GM12892 (cell line): ENCODE measurements at regions not wholly inside any gene's neighbourhood (a gene's known extent, or its start where the extent isn't known, plus 50 kb on each side); places are given as distances from the start of the nearest gene placed in this dataset.

Experiments used
- DNase-seq: peaks from one replicate; pipeline ENCODE4 v3.0.0; 2011; ENCODE audit not compliant: insufficient read length
- FAIRE-seq: peaks from 2 replicates; lab custom pipeline; 2011; peaks lifted over from hg19 to GRCh38; lab: Jason Lieb, UNC
- POLR2A ChIP-seq: IDR thresholded peaks from 2 replicates; pipeline ENCODE4 v1.6.1; 2011; ENCODE audit warnings: low read depth, low read length, control low read depth
- POLR2AphosphoS5 ChIP-seq: IDR thresholded peaks from 2 replicates; pipeline ENCODE4 v1.6.1; 2011; ENCODE audit warnings: low read depth, low read length, control low read depth
- TAF1 ChIP-seq: IDR thresholded peaks from 2 replicates; pipeline ENCODE4 v1.6.1; 2011; ENCODE audit warnings: low read depth, mild to moderate bottlenecking, control low read depth, low read length, borderline replicate concordance

DNA sequence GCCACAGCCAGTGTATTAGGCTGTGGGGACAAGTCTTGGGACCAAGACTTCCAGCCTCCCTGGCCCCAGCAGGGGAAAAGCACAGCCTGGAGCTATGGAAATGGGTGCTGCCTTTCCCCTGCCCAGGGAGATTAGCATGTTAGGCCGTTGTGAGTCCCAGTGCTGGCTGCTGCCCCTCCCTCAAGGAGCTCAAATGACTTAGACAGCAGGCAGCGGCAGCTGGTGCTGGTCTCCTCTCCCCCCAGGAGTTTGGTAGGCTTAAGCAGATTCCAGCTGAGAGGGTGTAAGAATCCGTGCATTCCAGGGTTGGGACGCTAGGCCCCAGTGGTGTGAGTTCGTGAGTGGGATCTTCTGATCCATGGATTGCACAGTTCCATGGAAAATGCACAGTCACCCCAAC, 301.5 kb upstream of the PHF14 start:
- TF ChIP-seq POLR2AphosphoS5, result no peak
- no peak for TF ChIP-seq POLR2A
- FAIRE-seq (no peak), DNase-seq (no peak)

DNA sequence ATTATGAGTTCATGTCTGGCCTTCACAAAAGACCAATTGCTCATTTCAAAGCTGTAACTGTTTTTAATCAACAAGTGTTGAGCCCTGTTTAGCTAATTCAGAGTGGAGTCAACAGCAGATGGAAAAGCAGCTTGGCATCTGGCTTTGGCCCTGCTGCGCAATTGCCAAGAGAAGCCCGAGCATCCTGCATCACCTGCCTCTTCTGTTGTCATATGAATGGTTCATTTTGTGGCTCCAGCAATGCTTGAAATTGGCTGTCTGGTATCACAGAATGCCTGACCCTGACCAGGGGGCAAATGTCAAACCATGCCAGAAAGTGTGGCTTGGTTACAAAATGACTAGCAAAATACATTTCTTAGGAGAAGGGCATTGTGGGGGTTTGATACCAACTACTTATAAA, 296.5 kb upstream of the PHF14 start:
- TF ChIP-seq POLR2AphosphoS5, result no peak
- TF ChIP-seq TAF1, result no peak
- DNase-seq, result no peak
- no peak for FAIRE-seq

DNA sequence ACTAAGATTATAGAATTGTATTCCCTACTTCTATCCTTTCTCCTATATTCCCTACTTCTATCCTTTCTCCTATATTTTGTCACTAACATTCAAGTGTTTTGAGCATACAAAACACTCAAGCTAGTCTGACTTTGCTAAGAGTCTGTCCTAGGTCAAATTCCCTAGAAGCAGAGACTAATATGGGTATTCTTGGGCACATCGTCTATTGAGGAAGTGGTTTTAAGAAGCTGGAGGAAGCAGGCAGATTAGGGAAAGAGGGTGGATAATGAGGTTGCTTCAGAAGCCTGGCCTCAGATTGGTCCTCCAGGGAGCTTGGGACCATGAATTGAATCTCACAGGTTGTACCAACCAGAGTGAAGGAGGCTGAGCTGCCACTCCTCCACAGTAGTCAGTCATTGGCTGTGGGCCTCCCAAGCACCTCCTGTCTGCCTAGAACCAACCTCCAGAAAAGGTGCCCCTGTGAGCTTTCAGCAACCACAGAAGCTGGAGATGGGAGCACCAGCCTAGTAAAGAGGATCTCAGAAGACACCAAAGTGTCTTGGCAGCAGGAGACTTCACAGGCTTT, 295.9 kb upstream of the PHF14 start:
- FAIRE-seq (no peak), DNase-seq (no peak)
- no peak for TF ChIP-seq POLR2AphosphoS5

DNA sequence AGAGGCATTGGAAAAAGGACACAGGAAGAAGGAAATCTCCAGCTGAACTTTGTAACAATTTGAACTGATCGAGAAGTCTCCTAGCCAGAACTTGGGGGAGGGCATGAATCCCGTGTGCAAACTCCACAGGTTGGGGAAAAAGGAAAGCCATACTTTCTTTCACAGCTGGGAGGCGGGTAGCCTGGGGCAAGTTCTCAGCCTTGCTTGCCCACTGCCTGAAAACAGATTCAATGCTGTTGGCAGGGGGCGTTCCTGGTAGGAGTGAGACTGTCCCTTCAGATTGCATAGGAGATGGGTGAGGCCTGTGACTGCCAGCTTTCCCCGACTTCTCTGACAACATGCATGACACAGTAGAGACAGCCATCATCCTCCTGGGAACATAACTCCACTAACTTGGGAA, 289.1 kb upstream of the PHF14 start:
- no peak for FAIRE-seq
- TF ChIP-seq POLR2AphosphoS5 (no peak), POLR2A (no peak), TAF1 (no peak)
- no peak for DNase-seq

DNA sequence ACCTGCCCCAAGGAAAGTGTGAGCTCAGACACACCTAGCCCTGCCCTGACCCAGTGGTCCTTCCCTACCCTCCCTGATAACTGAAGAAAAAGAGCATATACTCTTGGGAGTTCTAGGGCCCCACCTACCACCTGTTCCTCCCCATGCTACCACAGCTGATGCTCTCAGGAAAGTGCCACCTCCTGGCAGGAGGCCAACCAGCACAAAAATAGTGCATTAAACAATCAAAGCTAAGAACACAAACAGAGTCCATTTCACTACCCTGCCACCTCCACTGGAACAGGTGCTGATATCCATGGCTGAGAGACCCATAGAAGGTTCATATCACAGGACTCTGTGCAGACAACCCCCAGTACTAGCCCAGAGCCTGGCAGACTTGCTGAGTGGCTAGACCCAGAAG, 288.6 kb upstream of the PHF14 start:
- DNase-seq, result no peak
- FAIRE-seq, result no peak

DNA sequence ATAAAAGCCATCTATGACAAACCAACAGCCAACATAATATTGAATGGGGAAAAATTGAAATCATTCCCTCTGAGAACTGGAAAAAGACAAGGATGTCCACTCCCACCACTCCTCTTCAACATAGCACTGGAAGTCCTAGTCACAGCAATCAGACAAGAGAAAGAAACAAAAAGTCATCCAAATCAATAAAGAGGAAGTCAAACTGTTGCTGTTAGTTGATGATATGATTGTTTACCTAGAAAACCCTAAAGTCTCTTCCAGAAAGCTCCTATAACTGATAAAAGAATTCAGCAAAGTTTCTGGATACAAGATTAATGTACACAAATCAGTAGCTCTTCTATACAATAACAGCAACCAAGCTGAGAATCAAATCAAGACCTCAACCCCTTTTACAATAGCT, 285.1 kb upstream of the PHF14 start:
- DNase-seq, result no peak
- no peak for TF ChIP-seq TAF1
- no peak for TF ChIP-seq POLR2AphosphoS5
- TF ChIP-seq POLR2A, result no peak
- no peak for FAIRE-seq

More for the DNA sequence above, 288.6 kb upstream of the PHF14 start:
- TF ChIP-seq POLR2A (no peak), TAF1 (no peak), POLR2AphosphoS5 (no peak)

DNA sequence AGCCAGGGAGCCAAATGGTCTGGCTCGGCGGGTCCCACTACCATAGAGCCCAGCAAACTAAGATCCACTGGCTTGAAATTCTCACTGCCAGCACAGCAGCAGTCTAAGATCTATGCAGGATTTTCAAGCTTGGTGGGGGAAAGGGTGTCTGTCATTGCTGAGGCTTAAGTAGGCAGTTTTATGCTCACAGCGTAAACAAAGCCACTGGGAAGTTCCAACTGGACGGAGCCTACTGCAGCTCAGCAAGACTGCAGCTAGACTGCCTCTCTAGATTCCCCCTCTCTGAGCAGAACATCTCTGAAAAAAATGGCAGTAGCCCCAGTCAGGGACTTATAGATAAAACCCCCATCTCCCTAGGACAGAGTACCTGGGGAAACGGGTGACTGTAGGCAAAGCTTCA, 277.6 kb upstream of the PHF14 start:
- TF ChIP-seq POLR2AphosphoS5, result no peak
- TF ChIP-seq POLR2A, result no peak
- no peak for TF ChIP-seq TAF1
- FAIRE-seq (no peak), DNase-seq (no peak)

DNA sequence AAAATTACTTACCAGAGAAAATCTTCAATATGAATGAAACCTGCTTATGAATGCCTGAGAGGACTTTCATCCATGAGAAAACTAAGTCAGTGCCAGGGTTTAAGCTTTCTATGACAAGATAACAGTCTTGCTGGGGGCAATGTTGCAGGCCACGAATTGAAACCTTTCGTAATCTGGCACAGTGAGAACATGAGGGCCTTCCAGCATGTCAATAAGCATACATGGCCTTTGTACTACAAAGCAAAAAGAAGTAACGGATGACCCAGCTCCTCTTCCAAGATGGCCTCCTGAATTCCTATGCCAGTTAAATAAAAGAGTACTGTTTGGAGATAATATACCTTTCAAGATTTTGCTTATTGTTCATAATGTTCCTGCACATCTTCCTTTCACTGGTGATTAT, 270.6 kb upstream of the PHF14 start:
- DNase-seq, result no peak
- TF ChIP-seq POLR2AphosphoS5 (no peak), TAF1 (no peak), POLR2A (no peak)
- FAIRE-seq, result no peak

DNA sequence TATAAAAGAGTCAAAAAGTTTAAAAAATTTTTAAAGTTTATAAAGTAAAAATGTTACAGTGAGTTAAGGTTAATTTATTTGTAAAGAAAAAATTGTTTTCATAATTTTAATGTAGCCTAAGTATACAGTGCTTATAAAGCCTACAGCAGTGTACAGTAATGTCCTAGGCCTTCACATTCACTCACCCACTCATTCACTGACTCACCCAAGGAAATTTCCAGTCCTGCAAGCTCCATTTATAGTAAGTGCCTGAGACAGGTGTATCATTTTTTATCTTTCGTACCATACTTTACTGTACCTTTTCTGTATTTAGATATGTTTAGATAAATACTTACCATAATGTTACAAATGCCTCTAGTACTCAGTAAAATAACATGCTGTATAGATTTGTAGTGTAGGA, 269.7 kb upstream of the PHF14 start:
- DNase-seq (no peak), FAIRE-seq (no peak)
- no peak for TF ChIP-seq TAF1
- TF ChIP-seq POLR2A, result no peak
- no peak for TF ChIP-seq POLR2AphosphoS5

DNA sequence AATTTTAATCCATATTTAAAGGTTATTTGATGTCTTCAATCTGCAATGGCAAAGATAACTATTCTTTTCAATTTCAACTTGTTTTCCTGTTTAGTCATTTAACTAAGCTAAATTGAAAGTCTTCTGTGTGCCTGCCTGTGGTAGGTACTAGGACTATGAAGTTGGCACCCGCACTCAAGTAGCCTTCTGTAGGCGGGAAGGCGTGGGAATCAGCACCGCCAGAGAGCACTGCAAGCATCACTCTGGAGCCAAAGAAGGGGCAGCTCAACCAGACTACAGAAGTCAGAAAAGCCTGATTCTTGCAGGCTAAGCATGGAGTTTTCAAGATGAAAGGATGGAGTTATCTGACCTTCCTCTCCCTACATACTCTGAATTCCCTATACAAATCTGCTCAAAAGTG, 269.0 kb upstream of the PHF14 start:
- TF ChIP-seq POLR2AphosphoS5, result no peak
- TF ChIP-seq POLR2A, result no peak
- TF ChIP-seq TAF1, result no peak
- DNase-seq (no peak), FAIRE-seq (no peak)

DNA sequence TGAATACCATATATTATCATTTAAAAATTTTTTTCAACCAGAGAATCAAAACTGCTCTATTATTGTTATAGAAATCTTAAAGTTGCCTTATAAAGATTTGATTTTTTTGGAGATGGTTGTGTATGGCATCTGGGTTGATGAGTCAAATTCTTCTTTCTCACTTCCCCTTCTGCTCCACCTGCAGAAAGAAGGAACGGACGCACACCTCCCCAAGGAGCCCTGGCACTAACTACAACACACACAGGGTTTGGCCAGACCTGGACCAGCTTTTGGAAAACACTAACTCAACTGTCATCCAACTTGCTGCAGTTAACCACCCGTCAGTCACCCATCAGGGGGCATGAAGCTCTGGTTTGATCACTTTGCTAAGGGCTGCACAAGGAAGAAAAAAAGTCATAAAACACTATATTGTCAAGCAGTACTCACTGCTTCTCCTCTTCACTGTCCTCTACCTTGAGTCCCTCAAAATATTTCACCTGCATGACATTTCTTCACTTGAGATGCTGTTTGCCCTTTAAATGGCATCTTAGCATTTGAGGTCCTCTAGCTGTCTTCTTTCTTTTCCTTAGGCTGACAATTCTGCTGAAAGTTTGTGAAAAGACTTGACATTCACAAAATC, 266.7 kb upstream of the PHF14 start:
- TF ChIP-seq POLR2A, result no peak
- TF ChIP-seq TAF1, result no peak
- no peak for TF ChIP-seq POLR2AphosphoS5
- DNase-seq (peak; percentile 1), FAIRE-seq (peak; percentile 65)

DNA sequence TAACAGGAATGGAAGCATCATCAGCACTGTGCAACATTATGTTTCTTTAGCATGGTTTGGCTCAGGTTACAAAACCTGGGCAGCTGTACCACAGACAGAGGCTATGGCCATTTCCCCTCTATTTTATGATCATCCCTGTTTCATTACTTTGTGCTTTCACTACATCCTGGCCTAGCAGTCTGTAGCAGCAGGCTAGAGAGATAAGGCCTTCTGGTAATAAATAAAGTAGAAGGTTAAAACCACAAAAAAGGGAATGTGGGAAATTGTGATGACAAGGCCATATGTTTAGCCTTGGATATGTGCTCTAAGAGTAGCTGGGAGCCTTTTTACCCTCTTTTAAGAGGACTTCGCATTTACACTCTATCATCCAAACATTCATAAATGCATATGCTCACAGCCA, 266.2 kb upstream of the PHF14 start:
- TF ChIP-seq TAF1 (no peak), POLR2A (no peak), POLR2AphosphoS5 (no peak)
- DNase-seq (no peak), FAIRE-seq (no peak)
